H9 (cell line): ENCODE measurements at regions not wholly inside any gene's neighbourhood (a gene's known extent, or its start where the extent isn't known, plus 50 kb on each side); places are given as distances from the start of the nearest gene placed in this dataset.

Experiments
- DNase-seq: peaks from one replicate; pipeline ENCODE4 v3.0.0-alpha.2; 2017
- H2AFZ ChIP-seq: one replicate; pipeline ENCODE4 v1.6.1; 2013; ENCODE audit warnings: mild to moderate bottlenecking, low read length, control low read depth, moderate library complexity
- H2AK5ac ChIP-seq: 2 replicates; pipeline ENCODE4 v1.6.1; 2013; ENCODE audit warnings: low read length, control low read depth, mixed read lengths; ENCODE audit not compliant: insufficient read length
- H2BK120ac ChIP-seq: one replicate; pipeline ENCODE4 v1.6.1; 2013; ENCODE audit warnings: low read depth, mild to moderate bottlenecking, low read length, control low read depth, inconsistent platforms; ENCODE audit not compliant: poor library complexity, severe bottlenecking
- H2BK12ac ChIP-seq: 2 replicates; pipeline ENCODE4 v1.6.1; 2013; ENCODE audit warnings: low read length, control low read depth, mixed read lengths, low read depth; ENCODE audit not compliant: insufficient read length
- H2BK15ac ChIP-seq: 2 replicates; pipeline ENCODE4 v1.6.1; 2013; ENCODE audit warnings: low read depth, low read length, control low read depth
- H2BK20ac ChIP-seq: one replicate; pipeline ENCODE4 v1.6.1; 2013; ENCODE audit warnings: low read depth, mild to moderate bottlenecking, low read length, control low read depth, inconsistent platforms; ENCODE audit not compliant: poor library complexity, severe bottlenecking
- H2BK5ac ChIP-seq: 2 replicates; pipeline ENCODE4 v1.6.1; 2013; ENCODE audit warnings: low read length, control low read depth, mixed read lengths; ENCODE audit not compliant: insufficient read length
- H3K14ac ChIP-seq: 2 replicates; pipeline ENCODE4 v1.6.1; 2013; ENCODE audit warnings: low read length, control low read depth; ENCODE audit not compliant: insufficient read depth
- H3K18ac ChIP-seq: 2 replicates; pipeline ENCODE4 v1.6.1; 2013; ENCODE audit warnings: low read depth, mild to moderate bottlenecking, mixed read lengths, low read length, control low read depth; ENCODE audit not compliant: insufficient read length
- H3K23ac ChIP-seq: 2 replicates; pipeline ENCODE4 v1.6.1; 2013; ENCODE audit warnings: low read length, control low read depth, mixed read lengths, low read depth; ENCODE audit not compliant: insufficient read length
- H3K23me2 ChIP-seq: 2 replicates; pipeline ENCODE4 v1.6.1; 2013; ENCODE audit warnings: low read depth, mild to moderate bottlenecking, mixed read lengths, low read length, control low read depth; ENCODE audit not compliant: insufficient read length, poor library complexity, severe bottlenecking
- H3K27ac ChIP-seq: 2 replicates; pipeline ENCODE4 v1.5.1; 2013; ENCODE audit warnings: low read length, control low read depth, mixed read lengths, low read depth; ENCODE audit not compliant: insufficient read length
- H3K27me3 ChIP-seq: 2 replicates; pipeline ENCODE4 v1.6.1; 2013; ENCODE audit warnings: low read length, control low read depth, inconsistent platforms; ENCODE audit not compliant: insufficient read depth
- H3K4ac ChIP-seq: 2 replicates; pipeline ENCODE4 v1.6.1; 2013; ENCODE audit warnings: low read depth, mild to moderate bottlenecking, control low read depth, inconsistent platforms, low read length, moderate library complexity
- H3K4me1 ChIP-seq: 2 replicates; pipeline ENCODE4 v1.6.1; 2013; ENCODE audit warnings: low read length, control low read depth, inconsistent platforms; ENCODE audit not compliant: insufficient read depth
- H3K4me2 ChIP-seq: 2 replicates; pipeline ENCODE4 v1.6.1; 2013; ENCODE audit warnings: low read length, control low read depth, mixed read lengths; ENCODE audit not compliant: insufficient read length, insufficient read depth
- H3K56ac ChIP-seq: 2 replicates; pipeline ENCODE4 v1.6.1; 2013; ENCODE audit warnings: low read depth, mild to moderate bottlenecking, mixed read lengths, low read length, control low read depth; ENCODE audit not compliant: insufficient read length
- H3K79me1 ChIP-seq: 2 replicates; pipeline ENCODE4 v1.6.1; 2013; ENCODE audit warnings: low read depth, mild to moderate bottlenecking, moderate library complexity, low read length, control low read depth, inconsistent platforms; ENCODE audit not compliant: insufficient read depth, poor library complexity, severe bottlenecking
- H3K79me2 ChIP-seq: 2 replicates; pipeline ENCODE4 v1.6.1; 2013; ENCODE audit warnings: low read length, control low read depth, inconsistent platforms; ENCODE audit not compliant: insufficient read depth
- H3K9ac ChIP-seq: 2 replicates; pipeline ENCODE4 v1.6.1; 2013; ENCODE audit warnings: low read length, control low read depth, mixed read lengths; ENCODE audit not compliant: insufficient read length; ENCODE audit errors: extremely low read depth
- H3K9me3 ChIP-seq: one replicate; pipeline ENCODE4 v1.6.1; 2013; ENCODE audit warnings: low read depth, low read length, inconsistent platforms; ENCODE audit not compliant: control insufficient read depth
- H3T11ph ChIP-seq: one replicate; pipeline ENCODE4 v1.6.1; 2013; ENCODE audit warnings: mild to moderate bottlenecking, low read length, control low read depth, inconsistent platforms
- H4K20me1 ChIP-seq: one replicate; pipeline ENCODE4 v1.6.1; 2013; ENCODE audit not compliant: control insufficient read depth, insufficient read length, insufficient read depth
- H4K5ac ChIP-seq: 2 replicates; pipeline ENCODE4 v1.6.1; 2013; ENCODE audit warnings: low read depth, mild to moderate bottlenecking, mixed read lengths, low read length, control low read depth; ENCODE audit not compliant: insufficient read length
- H4K8ac ChIP-seq: replicated peaks from 2 replicates; pipeline ENCODE4 v1.6.1; 2013; ENCODE audit warnings: low read length, control low read depth, mixed read lengths, low read depth; ENCODE audit not compliant: insufficient read length
- H4K91ac ChIP-seq: 2 replicates; pipeline ENCODE4 v1.6.1; 2013; ENCODE audit warnings: low read depth, mild to moderate bottlenecking, moderate library complexity, mixed read lengths, low read length, control low read depth; ENCODE audit not compliant: insufficient read length
- H3K27ac Mint-ChIP-seq, 3 experiments: 2 replicates in 2 of 3; 3 replicates in 1 of 3; pipeline ENCODE4 v1.8.0; 2020 to 2021; ENCODE audit warnings: mixed read lengths in 3 of 3, mild to moderate bottlenecking in 1 of 3, moderate library complexity in 1 of 3
- H3K27me3 Mint-ChIP-seq: 2 replicates; pipeline ENCODE4 v1.8.0; 2021; ENCODE audit warnings: low read depth, mild to moderate bottlenecking, moderate library complexity, mixed read lengths
- H3K36me3 Mint-ChIP-seq, 3 experiments: 2 replicates in 2 of 3; 3 replicates in 1 of 3; pipeline ENCODE4 v1.8.0; 2020 to 2021; ENCODE audit warnings: low read depth in 3 of 3, mixed read lengths in 3 of 3; ENCODE audit not compliant: insufficient read depth in 1 of 3
- H3K4me1 Mint-ChIP-seq, 2 experiments: 2 replicates each; pipeline ENCODE4 v1.8.0; 2020; ENCODE audit warnings: mixed read lengths in 2 of 2
- H3K4me3 Mint-ChIP-seq, 2 experiments: 2 replicates in 1 of 2; 3 replicates in 1 of 2; pipeline ENCODE4 v1.8.0; 2020 to 2021; ENCODE audit warnings: mild to moderate bottlenecking in 2 of 2, mixed read lengths in 2 of 2, moderate library complexity in 1 of 2
- H3K9me3 Mint-ChIP-seq, 2 experiments: 2 replicates in 1 of 2; 3 replicates in 1 of 2; pipeline ENCODE4 v1.8.0; 2020; ENCODE audit warnings: mild to moderate bottlenecking in 2 of 2, mixed read lengths in 2 of 2, moderate library complexity in 1 of 2
- CTCF ChIP-seq: fragments of 200-600 bp; sonication (generic); conservative IDR thresholded peaks from 3 replicates; pipeline ENCODE4 v1.8.0; 2021; ENCODE audit warnings: antibody characterized with exemption, mild to moderate bottlenecking
- WGBS: extraction: QIAGEN DNeasy Blood & Tissue Kit; methylation state at CpG from one replicate; pipeline ENCODE4 v1.1.7; 2013; ENCODE audit warnings: missing lambda C conversion rate, low lambda C conversion rate, mixed read lengths; ENCODE audit not compliant: insufficient read length; ENCODE audit errors: extremely low coverage; 5-methylcytosine and 5-hydroxymethylcytosine counted together

GRCh38 chr17:53058031-53058430 lies 764.7 kb upstream of the KIF2B start:
- peaks cover 6% of the 10 kb centered on the region for H3K27me3 Mint-ChIP-seq
- peaks cover 19 to 28% of the 10 kb centered on the region in 2 experiments for H3K4me1 Mint-ChIP-seq

More at GRCh38 chr17:53058031-53058430, 764.7 kb upstream of the KIF2B start:
- Histone ChIP-seq H2AFZ (no peak overlapping the region), H3K9ac (no peak overlapping the region), H3K27me3 (no peaks in the 10 kb centered on the region), H4K20me1 (no peaks in the 10 kb centered on the region), H3K9me3 (no peaks in the 10 kb centered on the region), H2BK120ac (no peak overlapping the region), H4K5ac (no peak overlapping the region), H3K23me2 (no peaks in the 10 kb centered on the region), H2BK12ac (no peak overlapping the region), H3K4me1 (no peaks in the 10 kb centered on the region; the same call in 1 of the 2 replicates), H2BK20ac (no peak overlapping the region), H3K56ac (no peak overlapping the region), H4K91ac (no peak overlapping the region), H3K4me2 (no peak overlapping the region), H2BK5ac (no peak overlapping the region), H3K23ac (no peak overlapping the region), H3K14ac (no peak overlapping the region), H3K18ac (no peak overlapping the region), H3K4ac (no peak overlapping the region), H2AK5ac (no peak overlapping the region), H3K79me1 (no peaks in the 10 kb centered on the region), H2BK15ac (no peak overlapping the region), H4K8ac (no peak overlapping the region), H3K79me2 (no peaks in the 10 kb centered on the region), H3K27ac (no peak overlapping the region), H3T11ph (no peak overlapping the region)
- H3K36me3 Mint-ChIP-seq, result peaks cover 17 to 41% (median 29%) of the 10 kb centered on the region in 3 experiments
- H3K4me3 Mint-ChIP-seq, result no peak overlapping the region
- peaks cover 28 to 33% of the 10 kb centered on the region in 2 experiments for H3K9me3 Mint-ChIP-seq
- no peak for DNase-seq
- no peak overlapping the region; a peak in 1 of 7 replicates for H3K27ac Mint-ChIP-seq
- WGBS, result no CpG with 5 or more reads among the region's 4 CpGs
- no peak for TF ChIP-seq CTCF
